Activated naive CD4-positive, alpha-beta T cell treated with anti-CD3 and anti-CD28 coated beads for 36 hours (primary cell): ENCODE measurements at regions not wholly inside any gene's neighbourhood (a gene's known extent, or its start where the extent isn't known, plus 50 kb on each side); places are given as distances from the start of the nearest gene placed in this dataset.

Experiments used
- CTCF ChIA-PET: fragments of 350-600 bp; sonication (Branson Sonifier 250); formaldehyde crosslinking; loops from one replicate; lab custom pipeline; 2021; ENCODE audit warnings: antibody characterized with exemption; lab: Charles Lee
- DNase-seq: peaks from one replicate; pipeline ENCODE4 v3.0.0-alpha.2; 2020
- H3K27ac Mint-ChIP-seq: one replicate; pipeline ENCODE4 v1.8.0; 2021; ENCODE audit warnings: mild to moderate bottlenecking, mixed read lengths
- H3K27me3 Mint-ChIP-seq: one replicate; pipeline ENCODE4 v1.8.0; 2021; ENCODE audit warnings: low read depth, mixed read lengths
- H3K36me3 Mint-ChIP-seq: one replicate; pipeline ENCODE4 v1.8.0; 2021; ENCODE audit warnings: low read depth, mixed read lengths
- H3K4me1 Mint-ChIP-seq: one replicate; pipeline ENCODE4 v1.8.0; 2021; ENCODE audit warnings: low read depth, mixed read lengths
- H3K4me3 Mint-ChIP-seq: one replicate; pipeline ENCODE4 v1.8.0; 2021; ENCODE audit warnings: mild to moderate bottlenecking, moderate library complexity, mixed read lengths
- H3K9me3 Mint-ChIP-seq: one replicate; pipeline ENCODE4 v1.8.0; 2021; ENCODE audit warnings: mixed read lengths
- intact Hi-C: fragments of 100-400 bp; cut with micrococcal nuclease; formaldehyde crosslinking; loops from one replicate; pipeline ENCODE4 v1.15.1; 2023

DNA sequence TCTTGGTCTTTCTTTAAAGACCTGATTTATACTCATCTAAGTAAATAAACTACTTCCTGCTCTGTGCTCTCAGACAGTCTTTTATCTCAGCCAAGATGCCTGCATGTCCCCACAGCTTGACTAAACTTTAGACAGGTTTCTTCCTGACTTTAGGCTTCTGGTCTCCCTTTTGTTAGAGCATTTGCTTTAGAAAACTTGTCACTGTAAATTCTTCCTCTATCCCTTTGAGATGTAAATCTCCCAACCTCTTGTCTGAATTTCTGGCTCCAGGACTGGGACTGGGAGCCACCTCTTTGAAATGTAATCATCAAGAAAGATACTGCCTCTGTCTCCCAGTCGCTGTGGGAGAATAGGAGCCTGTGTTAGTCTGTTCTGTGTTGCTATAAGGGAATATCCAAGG lies 739.9 kb downstream of the C6orf118 start:
- no peaks in the 10 kb centered on the region for H3K36me3 Mint-ChIP-seq
- no peaks in the 10 kb centered on the region for H3K27me3 Mint-ChIP-seq
- no peaks in the 10 kb centered on the region for H3K4me1 Mint-ChIP-seq
- peaks cover 4% of the 10 kb centered on the region for H3K9me3 Mint-ChIP-seq
- H3K27ac Mint-ChIP-seq, result no peak overlapping the region
- intact Hi-C loops, result no loop called here
- no peak overlapping the region for H3K4me3 Mint-ChIP-seq
- no peak for DNase-seq
- CTCF ChIA-PET, result no interaction called here

DNA sequence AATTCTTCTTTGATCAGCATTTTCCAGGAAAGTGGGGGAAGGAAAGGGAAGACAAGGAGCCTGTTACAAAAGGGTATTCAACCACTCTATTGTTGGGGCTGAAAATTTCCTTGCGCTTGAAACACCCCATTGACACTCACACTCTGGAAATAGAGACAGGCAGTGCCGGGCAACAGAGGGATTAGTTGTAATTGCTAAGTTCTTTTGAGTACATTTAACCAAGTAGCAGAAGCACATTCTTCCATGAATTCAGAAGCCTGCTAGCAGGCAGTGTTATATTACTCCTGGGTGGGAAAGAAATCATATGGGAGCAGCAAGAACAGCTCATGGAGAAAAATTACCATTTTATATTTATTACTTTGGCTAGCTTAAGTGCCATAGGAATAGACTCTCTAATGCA lies 745.5 kb downstream of the C6orf118 start:
- H3K9me3 Mint-ChIP-seq, result peaks cover 26% of the 10 kb centered on the region
- no peak for DNase-seq
- no peaks in the 10 kb centered on the region for H3K4me1 Mint-ChIP-seq
- H3K36me3 Mint-ChIP-seq, result no peaks in the 10 kb centered on the region
- H3K4me3 Mint-ChIP-seq, result no peak overlapping the region
- H3K27ac Mint-ChIP-seq, result no peak overlapping the region
- no peaks in the 10 kb centered on the region for H3K27me3 Mint-ChIP-seq
- CTCF ChIA-PET, result no interaction called here
- intact Hi-C loops, result no loop called here

DNA sequence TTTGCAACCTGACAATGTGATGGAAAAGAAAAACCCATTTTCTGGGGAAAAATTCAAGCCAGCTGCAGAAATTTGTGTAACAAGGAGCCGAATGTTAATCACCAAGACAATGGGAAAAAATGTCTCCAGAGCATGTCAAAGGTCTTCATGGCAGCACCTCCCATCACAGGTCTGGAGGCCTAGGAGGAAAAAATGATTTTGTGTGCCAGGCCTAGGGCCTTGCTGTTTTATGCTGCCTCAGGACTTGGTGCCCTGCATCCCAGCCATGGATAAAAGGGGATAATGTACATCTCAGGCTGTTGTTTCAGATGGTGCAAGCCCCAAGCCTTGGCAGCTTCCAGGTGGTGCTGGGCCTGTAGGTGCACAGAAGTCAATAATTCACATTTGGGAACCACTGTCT lies 747.7 kb downstream of the C6orf118 start:
- Mint-ChIP-seq H3K9me3 (peaks cover 31% of the 10 kb centered on the region), H3K4me1 (no peaks in the 10 kb centered on the region), H3K36me3 (no peaks in the 10 kb centered on the region), H3K27ac (no peak overlapping the region), H3K4me3 (no peak overlapping the region), H3K27me3 (no peaks in the 10 kb centered on the region)
- no peak for DNase-seq
- intact Hi-C loops, result no loop called here
- CTCF ChIA-PET, result no interaction called here

DNA sequence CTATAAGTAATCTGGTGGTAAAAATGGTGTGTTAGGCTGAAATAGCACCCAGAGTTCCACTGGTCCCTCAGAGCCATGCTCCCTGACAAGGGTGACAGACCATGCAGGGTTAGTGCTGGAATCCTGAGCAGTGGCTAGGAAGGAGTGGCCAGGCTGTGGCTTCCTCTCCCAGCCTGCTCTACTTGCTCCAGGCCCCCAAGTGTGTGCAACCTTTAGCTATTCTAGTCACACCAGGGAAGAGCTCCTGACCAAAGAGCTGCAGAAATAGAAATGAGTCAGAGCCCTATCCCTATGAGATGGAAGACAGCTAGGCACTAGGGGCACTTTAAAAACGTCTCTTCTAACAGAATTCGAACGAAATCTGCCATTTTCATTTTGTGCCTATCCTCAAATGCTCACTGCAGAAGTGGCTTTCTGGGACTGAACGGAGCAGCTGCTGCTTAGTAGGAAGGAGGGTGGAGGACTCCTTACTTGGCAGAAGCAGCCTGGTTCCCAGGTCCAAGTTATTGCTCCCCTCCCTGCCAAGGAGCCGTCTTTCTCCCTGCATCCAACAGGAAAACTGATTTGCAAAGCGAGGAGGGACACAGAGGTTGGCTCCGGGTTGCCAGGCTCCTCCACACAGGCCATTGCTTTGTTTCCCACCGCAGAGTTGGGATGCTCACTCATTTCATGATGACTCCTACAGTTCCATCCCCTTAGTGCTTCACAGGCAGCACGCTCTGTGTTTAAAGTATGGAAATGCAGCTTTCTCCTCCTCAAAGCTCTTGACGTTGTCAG lies 754.5 kb downstream of the C6orf118 start:
- CTCF ChIA-PET, result no interaction called here
- intact Hi-C loops, result no loop called here
- peaks cover 8% of the 10 kb centered on the region for H3K9me3 Mint-ChIP-seq
- no peak overlapping the region for H3K27ac Mint-ChIP-seq
- no peaks in the 10 kb centered on the region for H3K27me3 Mint-ChIP-seq
- H3K36me3 Mint-ChIP-seq, result no peaks in the 10 kb centered on the region
- H3K4me3 Mint-ChIP-seq, result no peak overlapping the region
- DNase-seq, result no peak
- no peaks in the 10 kb centered on the region for H3K4me1 Mint-ChIP-seq

DNA sequence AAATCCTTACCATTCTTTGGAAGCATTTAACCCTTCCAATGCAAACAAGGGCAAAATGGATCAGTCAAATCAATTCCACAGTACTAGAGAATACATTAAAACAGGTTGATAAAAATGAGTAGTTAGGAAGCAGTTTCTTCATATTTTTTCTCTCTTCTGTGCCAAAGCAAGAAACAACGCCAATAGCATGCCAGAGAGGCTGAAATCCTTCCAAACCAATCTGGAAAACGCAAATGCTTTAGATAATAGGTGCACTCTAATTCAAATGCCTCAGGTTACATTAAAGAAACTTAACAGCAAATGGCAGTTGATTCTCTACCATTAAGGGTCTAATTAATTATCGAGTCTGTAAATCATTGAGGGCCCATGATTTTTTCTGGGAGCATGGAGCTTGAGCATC lies 755.2 kb downstream of the C6orf118 start:
- CTCF ChIA-PET, result no interaction called here
- H3K36me3 Mint-ChIP-seq, result no peaks in the 10 kb centered on the region
- no peaks in the 10 kb centered on the region for H3K27me3 Mint-ChIP-seq
- no peak overlapping the region for H3K27ac Mint-ChIP-seq
- H3K9me3 Mint-ChIP-seq, result peaks cover 8% of the 10 kb centered on the region
- intact Hi-C loops, result no loop called here
- H3K4me1 Mint-ChIP-seq, result no peaks in the 10 kb centered on the region
- H3K4me3 Mint-ChIP-seq, result no peak overlapping the region
- DNase-seq, result no peak

DNA sequence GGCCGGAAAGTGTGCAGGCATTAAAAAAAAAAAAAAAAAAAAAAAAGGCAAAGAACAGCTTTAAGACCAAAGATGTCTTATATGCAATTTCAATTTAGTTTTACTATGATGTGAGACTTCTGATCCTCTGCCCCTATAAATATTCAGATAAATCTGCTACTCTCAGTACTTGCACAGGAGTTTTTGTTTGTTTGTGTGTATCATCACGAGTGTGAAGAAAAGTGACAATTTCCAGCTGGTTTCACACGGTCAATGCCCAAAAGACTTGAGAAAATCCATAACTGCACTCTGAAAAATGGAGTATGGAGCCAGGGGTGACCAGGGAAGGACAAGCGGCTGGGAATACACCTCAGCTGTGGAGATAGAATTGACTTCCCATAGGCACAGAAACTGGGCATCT lies 757.7 kb downstream of the C6orf118 start:
- Mint-ChIP-seq H3K4me1 (no peaks in the 10 kb centered on the region), H3K9me3 (peaks cover 3% of the 10 kb centered on the region), H3K4me3 (no peak overlapping the region), H3K36me3 (no peaks in the 10 kb centered on the region), H3K27me3 (no peaks in the 10 kb centered on the region), H3K27ac (no peak overlapping the region)
- no peak for DNase-seq
- CTCF ChIA-PET, result no interaction called here
- intact Hi-C loops, result no loop called here

DNA sequence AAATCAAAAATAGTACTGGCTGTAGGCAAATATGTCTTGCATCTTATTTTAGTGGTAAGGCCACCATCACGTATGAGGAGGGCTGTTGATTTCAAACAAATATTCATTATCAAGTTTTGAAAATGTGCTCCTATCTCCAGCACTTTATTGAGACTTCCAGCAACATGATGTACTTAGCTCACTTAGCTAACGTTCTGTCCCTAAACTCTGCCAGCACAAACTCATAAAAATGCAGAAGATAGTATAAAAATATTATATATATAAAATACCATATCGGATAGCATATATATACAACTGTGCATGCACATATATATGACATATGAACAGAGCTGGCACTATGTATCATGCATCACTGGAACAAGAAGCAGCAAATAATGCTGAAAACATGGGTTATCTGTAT lies 762.3 kb downstream of the C6orf118 start:
- no peak overlapping the region for H3K27ac Mint-ChIP-seq
- CTCF ChIA-PET, result no interaction called here
- intact Hi-C loops, result no loop called here

DNA sequence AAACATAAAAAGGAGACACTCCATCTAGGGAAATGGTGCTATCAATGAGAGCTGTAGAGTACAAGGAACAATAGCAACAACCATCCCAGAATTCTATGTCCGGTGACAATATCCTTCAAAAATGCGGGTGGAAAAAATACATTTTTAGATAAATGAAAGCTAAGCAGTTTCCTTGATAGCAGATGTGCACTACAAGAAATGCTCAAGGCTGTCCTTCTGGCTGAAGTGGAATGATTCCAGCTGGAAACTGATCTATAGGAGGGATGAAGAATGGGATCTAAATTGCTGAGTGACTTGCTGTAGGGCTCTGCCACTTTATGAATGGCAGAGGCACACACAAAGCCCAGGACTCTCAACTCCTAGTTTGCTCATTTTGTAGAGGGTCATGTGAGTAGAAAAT lies 763.1 kb downstream of the C6orf118 start:
- Mint-ChIP-seq H3K4me3 (no peak overlapping the region), H3K27ac (no peak overlapping the region), H3K9me3 (peaks cover under 1% of the 10 kb centered on the region), H3K36me3 (no peaks in the 10 kb centered on the region), H3K27me3 (no peaks in the 10 kb centered on the region), H3K4me1 (no peaks in the 10 kb centered on the region)
- intact Hi-C loops, result no loop called here
- CTCF ChIA-PET, result no interaction called here
- no peak for DNase-seq

More for the DNA sequence above, 762.3 kb downstream of the C6orf118 start:
- no peak for DNase-seq
- H3K4me1 Mint-ChIP-seq, result no peaks in the 10 kb centered on the region
- no peaks in the 10 kb centered on the region for H3K27me3 Mint-ChIP-seq
- no peak overlapping the region for H3K4me3 Mint-ChIP-seq
- H3K9me3 Mint-ChIP-seq, result peaks cover 3% of the 10 kb centered on the region
- no peaks in the 10 kb centered on the region for H3K36me3 Mint-ChIP-seq

DNA sequence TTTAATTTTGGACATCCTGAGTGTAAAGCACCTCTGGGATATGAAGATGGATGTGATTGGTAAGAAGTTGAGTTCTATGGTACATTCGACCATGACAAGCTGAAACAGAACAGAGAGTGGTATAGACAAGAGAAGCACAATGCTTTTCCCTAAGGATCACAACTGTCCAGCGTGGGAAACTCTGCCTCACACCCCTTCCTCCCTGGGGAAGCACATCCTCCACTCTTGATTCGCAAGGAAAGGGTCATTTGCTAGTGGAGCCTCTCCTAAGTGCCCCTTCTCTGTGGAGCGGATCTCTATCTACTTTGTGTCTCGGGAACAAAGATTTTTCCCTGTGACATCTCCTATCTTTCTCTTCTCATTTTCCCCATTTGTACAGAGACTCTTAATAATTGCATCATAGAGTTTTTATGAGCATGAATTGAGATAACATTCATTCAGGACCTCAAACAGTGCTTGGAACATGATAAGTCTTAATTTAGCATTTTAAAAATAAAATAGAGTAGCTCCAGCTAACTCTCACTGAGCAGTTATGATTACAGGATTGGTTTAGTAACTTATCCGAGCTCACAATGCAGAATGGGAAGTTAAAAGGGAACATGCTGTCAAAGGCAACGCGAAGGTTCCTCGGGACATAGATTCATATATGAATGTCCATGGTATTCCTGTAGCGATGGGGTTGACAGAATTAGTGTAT lies 775.2 kb downstream of the C6orf118 start:
- intact Hi-C loops, result no loop called here
- Mint-ChIP-seq H3K9me3 (peaks cover 2% of the 10 kb centered on the region), H3K27me3 (no peaks in the 10 kb centered on the region), H3K4me3 (no peak overlapping the region), H3K4me1 (no peaks in the 10 kb centered on the region), H3K27ac (no peak overlapping the region), H3K36me3 (no peaks in the 10 kb centered on the region)
- DNase-seq, result no peak
- CTCF ChIA-PET, result no interaction called here

DNA sequence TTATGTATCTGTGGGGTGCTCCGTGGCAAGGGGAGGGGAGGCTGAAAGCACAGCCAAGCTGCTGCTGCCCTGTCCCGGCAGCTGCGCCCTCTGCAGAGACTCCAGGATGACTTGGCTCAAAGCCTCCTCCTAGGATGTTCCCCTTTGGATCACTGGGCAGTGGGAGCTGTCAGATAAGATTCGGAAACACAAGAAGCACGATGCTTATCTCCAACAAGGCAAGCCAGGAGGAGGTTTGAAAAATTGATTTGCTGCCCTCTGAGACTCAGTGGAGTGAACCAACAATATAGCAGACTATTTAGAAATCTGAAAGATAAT lies 776.4 kb downstream of the C6orf118 start:
- CTCF ChIA-PET, result interaction anchor here (0.6 kb wide), 1 partner anchor 24 kb away, joined by 3 read pairs; no protein-coding TSS in a partner anchor
- Mint-ChIP-seq H3K27ac (no peak overlapping the region), H3K27me3 (no peaks in the 10 kb centered on the region), H3K9me3 (peaks cover 2% of the 10 kb centered on the region), H3K36me3 (no peaks in the 10 kb centered on the region), H3K4me3 (no peak overlapping the region), H3K4me1 (no peaks in the 10 kb centered on the region)
- intact Hi-C loops, result no loop called here
- no peak for DNase-seq

DNA sequence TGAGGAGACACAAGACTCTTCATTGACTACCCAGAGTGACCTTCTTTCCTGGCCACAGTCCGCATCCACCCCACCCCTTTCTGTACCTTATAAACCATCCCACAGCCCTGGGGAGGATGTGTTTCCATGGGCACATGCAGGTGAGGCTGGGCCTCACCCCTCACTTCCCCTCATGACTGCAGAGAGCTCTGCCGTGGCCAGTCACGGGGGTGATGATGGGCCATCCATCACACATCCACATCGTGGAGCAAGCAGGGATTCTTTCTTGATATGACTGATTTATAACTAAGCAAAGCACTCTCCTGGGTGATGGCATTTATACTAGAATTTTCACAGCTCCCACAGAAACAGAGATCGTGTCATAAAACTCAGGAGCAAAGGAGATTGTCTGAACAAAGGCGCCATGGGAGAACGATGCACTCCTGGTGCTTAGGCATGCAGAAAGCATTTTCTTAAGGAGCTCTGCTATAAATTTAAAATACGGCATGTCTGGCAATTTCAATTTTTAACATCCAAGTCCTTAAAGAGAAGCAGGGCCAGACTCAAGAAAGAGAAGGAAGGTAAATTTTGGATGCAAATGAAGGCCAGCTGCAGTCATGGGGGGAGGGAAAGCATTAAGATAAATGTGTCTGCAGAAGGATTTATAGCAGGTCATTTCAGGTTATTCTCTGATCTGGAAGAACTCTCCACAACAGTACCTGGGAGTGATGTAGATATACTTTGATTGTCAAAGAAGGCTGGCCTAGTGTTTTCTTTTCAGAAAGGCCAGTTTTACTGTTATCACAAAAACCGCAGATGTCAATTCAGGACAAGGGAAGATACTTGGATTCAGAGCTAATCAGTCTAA lies 777.0 kb downstream of the C6orf118 start:
- CTCF ChIA-PET, result interaction anchor here (0.6 kb wide), 1 partner anchor 24 kb away, joined by 3 read pairs; no protein-coding TSS in a partner anchor
- no peaks in the 10 kb centered on the region for H3K4me1 Mint-ChIP-seq

DNA sequence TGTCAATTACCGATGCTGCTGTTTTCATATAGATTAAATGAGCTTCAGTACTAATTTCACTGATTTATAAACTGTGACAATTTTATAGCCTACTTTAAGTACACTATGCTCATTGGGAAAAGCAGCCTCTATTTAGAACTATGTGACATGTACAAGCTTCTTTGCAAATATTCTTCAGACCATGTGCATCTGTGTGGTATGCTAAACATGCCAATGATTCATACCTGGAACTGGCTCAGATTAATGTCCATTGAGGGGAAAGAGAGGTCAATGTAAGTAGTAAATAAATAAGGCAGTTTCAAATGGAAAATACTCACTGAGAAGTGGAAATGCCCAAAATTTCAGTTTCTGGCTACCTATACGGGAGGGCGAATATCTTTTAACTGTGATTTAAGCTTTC lies 777.7 kb downstream of the C6orf118 start:
- Mint-ChIP-seq H3K4me1 (no peaks in the 10 kb centered on the region), H3K27ac (no peak overlapping the region), H3K27me3 (no peaks in the 10 kb centered on the region), H3K4me3 (no peak overlapping the region), H3K9me3 (peaks cover 2% of the 10 kb centered on the region), H3K36me3 (no peaks in the 10 kb centered on the region)
- no peak for DNase-seq
- intact Hi-C loops, result no loop called here
- CTCF ChIA-PET, result no interaction called here

More for the DNA sequence above, 777.0 kb downstream of the C6orf118 start:
- Mint-ChIP-seq H3K27me3 (no peaks in the 10 kb centered on the region), H3K36me3 (no peaks in the 10 kb centered on the region), H3K27ac (no peak overlapping the region), H3K9me3 (peaks cover 2% of the 10 kb centered on the region), H3K4me3 (no peak overlapping the region)
- no peak for DNase-seq
- intact Hi-C loops, result no loop called here
